ENCODE measurements at regions not wholly inside any gene's neighbourhood (a gene's known extent, or its start where the extent isn't known, plus 50 kb on each side); places are given as distances from the start of the nearest gene placed in this dataset.

DNA sequence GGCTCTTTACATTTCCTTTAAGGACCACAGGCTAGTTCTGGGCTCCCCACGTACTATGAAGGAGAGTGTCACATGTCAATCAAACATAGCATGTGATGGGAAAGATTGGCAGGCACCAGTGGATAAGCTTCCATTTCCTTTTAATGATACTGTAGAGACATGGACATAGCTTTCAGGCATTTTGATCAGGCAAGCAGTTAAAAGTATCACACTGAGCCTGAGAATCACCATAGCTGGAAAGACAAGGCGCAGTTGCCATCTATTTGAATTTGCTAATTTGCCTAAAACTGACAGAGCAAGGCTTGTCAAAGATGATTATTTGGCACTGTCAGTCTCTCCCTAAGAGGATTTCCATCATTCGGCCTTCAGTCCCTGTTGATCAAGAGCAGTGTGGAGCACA, 263.4 kb upstream of the TAC1 start:
- H3K79me2 ChIP-seq (replicated peaks; ENCODE audit: insufficient read depth): no peaks in the 10 kb centered on the region
- Mint-ChIP-seq H3K27ac (no peak overlapping the region), H3K27me3 (ENCODE audit: insufficient read depth, low read depth, poor library complexity) (peaks cover 2% of the 10 kb centered on the region), H3K4me1 (peaks cover 33% of the 10 kb centered on the region), H3K36me3 (ENCODE audit: low read depth) (no peaks in the 10 kb centered on the region), H3K4me3 (no peak overlapping the region), H3K9me3 (no peaks in the 10 kb centered on the region)
- no peak overlapping the region for H2AFZ ChIP-seq
- peaks cover 5% of the 10 kb centered on the region; the same call in 1 of the 2 replicates for H3K9me2 ChIP-seq (ENCODE audit: insufficient read depth)
- no peaks in the 10 kb centered on the region for H3K36me3 ChIP-seq (ENCODE audit: insufficient read depth)
- no peak overlapping the region for H3K4me3 ChIP-seq
- H3K4me1 ChIP-seq (ENCODE audit: insufficient read depth): peaks cover 8% of the 10 kb centered on the region
- DNase-seq (ENCODE audit: low spot score): no peak
- H3F3A ChIP-seq (replicated peaks; ENCODE audit: low read depth): no peaks in the 10 kb centered on the region
- H3K27me3 ChIP-seq (ENCODE audit: insufficient read depth): no peaks in the 10 kb centered on the region
- H3K4me2 ChIP-seq: no peak overlapping the region
- H4K20me1 ChIP-seq (replicated peaks; ENCODE audit: insufficient read depth): no peaks in the 10 kb centered on the region
- H3K27ac ChIP-seq (ENCODE audit: low read depth): no peak overlapping the region
- no peak for ATAC-seq
- TF ChIP-seq EZH2phosphoT487 (IDR thresholded peaks at IDR 0.05; ENCODE audit: unreplicated experiment) (no peak), JUNB (IDR thresholded peaks at IDR 0.05; ENCODE audit: unreplicated experiment) (no peak)

DNA sequence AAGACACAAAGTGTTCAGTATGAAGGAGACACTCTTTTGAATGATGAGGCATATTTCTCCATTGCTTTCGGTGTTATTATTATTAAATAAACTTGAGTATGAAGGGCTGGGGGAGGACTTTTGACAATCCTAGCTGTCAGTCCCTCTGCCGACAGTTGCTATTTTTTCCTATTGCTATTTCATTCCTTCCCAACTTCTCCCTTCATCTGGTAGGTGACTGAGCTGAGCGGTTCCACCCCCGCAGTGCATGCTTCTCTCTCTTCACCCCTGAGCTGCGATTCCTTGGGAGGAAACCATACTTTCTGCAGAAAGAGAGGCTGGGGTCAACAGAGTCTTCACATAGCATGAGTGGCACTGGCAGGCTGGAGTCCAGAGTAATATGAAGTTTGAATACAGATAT, 261.2 kb upstream of the TAC1 start:
- Mint-ChIP-seq H3K4me1 (peaks cover 25% of the 10 kb centered on the region), H3K36me3 (ENCODE audit: low read depth) (no peaks in the 10 kb centered on the region), H3K27ac (no peak overlapping the region), H3K9me3 (no peaks in the 10 kb centered on the region), H3K4me3 (no peak overlapping the region), H3K27me3 (ENCODE audit: insufficient read depth, low read depth, poor library complexity) (peaks cover 2% of the 10 kb centered on the region)
- Histone ChIP-seq H3F3A (replicated peaks; ENCODE audit: low read depth) (no peaks in the 10 kb centered on the region), H2AFZ (no peak overlapping the region), H3K27me3 (ENCODE audit: insufficient read depth) (no peaks in the 10 kb centered on the region), H3K36me3 (ENCODE audit: insufficient read depth) (no peaks in the 10 kb centered on the region), H3K79me2 (replicated peaks; ENCODE audit: insufficient read depth) (no peaks in the 10 kb centered on the region), H3K4me3 (no peak overlapping the region), H3K4me1 (ENCODE audit: insufficient read depth) (peaks cover 8% of the 10 kb centered on the region), H3K9me2 (ENCODE audit: insufficient read depth) (peaks cover 5% of the 10 kb centered on the region; the same call in 1 of the 2 replicates), H3K4me2 (no peak overlapping the region), H4K20me1 (replicated peaks; ENCODE audit: insufficient read depth) (no peaks in the 10 kb centered on the region), H3K27ac (ENCODE audit: low read depth) (no peak overlapping the region)
- no peak for ATAC-seq
- no peak for DNase-seq (ENCODE audit: low spot score)
- TF ChIP-seq, protein P1, sequence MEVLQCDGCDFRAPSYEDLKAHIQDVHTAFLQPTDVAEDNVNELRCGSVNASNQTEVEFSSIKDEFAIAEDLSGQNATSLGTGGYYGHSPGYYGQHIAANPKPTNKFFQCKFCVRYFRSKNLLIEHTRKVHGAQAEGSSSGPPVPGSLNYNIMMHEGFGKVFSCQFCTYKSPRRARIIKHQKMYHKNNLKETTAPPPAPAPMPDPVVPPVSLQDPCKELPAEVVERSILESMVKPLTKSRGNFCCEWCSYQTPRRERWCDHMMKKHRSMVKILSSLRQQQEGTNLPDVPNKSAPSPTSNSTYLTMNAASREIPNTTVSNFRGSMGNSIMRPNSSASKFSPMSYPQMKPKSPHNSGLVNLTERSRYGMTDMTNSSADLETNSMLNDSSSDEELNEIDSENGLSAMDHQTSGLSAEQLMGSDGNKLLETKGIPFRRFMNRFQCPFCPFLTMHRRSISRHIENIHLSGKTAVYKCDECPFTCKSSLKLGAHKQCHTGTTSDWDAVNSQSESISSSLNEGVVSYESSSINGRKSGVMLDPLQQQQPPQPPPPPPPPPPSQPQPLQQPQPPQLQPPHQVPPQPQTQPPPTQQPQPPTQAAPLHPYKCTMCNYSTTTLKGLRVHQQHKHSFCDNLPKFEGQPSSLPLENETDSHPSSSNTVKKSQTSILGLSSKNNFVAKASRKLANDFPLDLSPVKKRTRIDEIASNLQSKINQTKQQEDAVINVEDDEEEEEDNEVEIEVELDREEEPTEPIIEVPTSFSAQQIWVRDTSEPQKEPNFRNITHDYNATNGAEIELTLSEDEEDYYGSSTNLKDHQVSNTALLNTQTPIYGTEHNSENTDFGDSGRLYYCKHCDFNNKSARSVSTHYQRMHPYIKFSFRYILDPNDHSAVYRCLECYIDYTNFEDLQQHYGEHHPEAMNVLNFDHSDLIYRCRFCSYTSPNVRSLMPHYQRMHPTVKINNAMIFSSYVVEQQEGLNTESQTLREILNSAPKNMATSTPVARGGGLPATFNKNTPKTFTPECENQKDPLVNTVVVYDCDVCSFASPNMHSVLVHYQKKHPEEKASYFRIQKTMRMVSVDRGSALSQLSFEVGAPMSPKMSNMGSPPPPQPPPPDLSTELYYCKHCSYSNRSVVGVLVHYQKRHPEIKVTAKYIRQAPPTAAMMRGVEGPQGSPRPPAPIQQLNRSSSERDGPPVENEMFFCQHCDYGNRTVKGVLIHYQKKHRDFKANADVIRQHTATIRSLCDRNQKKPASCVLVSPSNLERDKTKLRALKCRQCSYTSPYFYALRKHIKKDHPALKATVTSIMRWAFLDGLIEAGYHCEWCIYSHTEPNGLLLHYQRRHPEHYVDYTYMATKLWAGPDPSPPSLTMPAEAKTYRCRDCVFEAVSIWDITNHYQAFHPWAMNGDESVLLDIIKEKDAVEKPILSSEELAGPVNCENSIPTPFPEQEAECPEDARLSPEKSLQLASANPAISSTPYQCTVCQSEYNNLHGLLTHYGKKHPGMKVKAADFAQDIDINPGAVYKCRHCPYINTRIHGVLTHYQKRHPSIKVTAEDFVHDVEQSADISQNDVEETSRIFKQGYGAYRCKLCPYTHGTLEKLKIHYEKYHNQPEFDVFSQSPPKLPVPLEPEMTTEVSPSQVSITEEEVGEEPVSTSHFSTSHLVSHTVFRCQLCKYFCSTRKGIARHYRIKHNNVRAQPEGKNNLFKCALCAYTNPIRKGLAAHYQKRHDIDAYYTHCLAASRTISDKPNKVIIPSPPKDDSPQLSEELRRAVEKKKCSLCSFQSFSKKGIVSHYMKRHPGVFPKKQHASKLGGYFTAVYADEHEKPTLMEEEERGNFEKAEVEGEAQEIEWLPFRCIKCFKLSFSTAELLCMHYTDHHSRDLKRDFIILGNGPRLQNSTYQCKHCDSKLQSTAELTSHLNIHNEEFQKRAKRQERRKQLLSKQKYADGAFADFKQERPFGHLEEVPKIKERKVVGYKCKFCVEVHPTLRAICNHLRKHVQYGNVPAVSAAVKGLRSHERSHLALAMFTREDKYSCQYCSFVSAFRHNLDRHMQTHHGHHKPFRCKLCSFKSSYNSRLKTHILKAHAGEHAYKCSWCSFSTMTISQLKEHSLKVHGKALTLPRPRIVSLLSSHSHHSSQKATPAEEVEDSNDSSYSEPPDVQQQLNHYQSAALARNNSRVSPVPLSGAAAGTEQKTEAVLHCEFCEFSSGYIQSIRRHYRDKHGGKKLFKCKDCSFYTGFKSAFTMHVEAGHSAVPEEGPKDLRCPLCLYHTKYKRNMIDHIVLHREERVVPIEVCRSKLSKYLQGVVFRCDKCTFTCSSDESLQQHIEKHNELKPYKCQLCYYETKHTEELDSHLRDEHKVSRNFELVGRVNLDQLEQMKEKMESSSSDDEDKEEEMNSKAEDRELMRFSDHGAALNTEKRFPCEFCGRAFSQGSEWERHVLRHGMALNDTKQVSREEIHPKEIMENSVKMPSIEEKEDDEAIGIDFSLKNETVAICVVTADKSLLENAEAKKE (CRISPR knock-in tag; IDR thresholded peaks at IDR 0.05): no peak
- TF ChIP-seq, protein P2, sequence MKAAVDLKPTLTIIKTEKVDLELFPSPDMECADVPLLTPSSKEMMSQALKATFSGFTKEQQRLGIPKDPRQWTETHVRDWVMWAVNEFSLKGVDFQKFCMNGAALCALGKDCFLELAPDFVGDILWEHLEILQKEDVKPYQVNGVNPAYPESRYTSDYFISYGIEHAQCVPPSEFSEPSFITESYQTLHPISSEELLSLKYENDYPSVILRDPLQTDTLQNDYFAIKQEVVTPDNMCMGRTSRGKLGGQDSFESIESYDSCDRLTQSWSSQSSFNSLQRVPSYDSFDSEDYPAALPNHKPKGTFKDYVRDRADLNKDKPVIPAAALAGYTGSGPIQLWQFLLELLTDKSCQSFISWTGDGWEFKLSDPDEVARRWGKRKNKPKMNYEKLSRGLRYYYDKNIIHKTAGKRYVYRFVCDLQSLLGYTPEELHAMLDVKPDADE (IDR thresholded peaks at IDR 0.05): no peak
- TF ChIP-seq JUNB (IDR thresholded peaks at IDR 0.05; ENCODE audit: unreplicated experiment) (no peak), STAT1 (IDR thresholded peaks at IDR 0.05; ENCODE audit: unreplicated experiment) (no peak), ZNF114 (CRISPR knock-in tag; IDR thresholded peaks at IDR 0.05) (no peak), NANOG (IDR thresholded peaks at IDR 0.05; ENCODE audit: borderline replicate concordance) (no peak), CREB1 (CRISPR knock-in tag; IDR thresholded peaks at IDR 0.05; ENCODE audit: low read depth) (no peak)
- TF ChIP-seq, protein P3, sequence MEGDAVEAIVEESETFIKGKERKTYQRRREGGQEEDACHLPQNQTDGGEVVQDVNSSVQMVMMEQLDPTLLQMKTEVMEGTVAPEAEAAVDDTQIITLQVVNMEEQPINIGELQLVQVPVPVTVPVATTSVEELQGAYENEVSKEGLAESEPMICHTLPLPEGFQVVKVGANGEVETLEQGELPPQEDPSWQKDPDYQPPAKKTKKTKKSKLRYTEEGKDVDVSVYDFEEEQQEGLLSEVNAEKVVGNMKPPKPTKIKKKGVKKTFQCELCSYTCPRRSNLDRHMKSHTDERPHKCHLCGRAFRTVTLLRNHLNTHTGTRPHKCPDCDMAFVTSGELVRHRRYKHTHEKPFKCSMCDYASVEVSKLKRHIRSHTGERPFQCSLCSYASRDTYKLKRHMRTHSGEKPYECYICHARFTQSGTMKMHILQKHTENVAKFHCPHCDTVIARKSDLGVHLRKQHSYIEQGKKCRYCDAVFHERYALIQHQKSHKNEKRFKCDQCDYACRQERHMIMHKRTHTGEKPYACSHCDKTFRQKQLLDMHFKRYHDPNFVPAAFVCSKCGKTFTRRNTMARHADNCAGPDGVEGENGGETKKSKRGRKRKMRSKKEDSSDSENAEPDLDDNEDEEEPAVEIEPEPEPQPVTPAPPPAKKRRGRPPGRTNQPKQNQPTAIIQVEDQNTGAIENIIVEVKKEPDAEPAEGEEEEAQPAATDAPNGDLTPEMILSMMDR (conservative IDR thresholded peaks at IDR 0.05; ENCODE audit: low read depth in 2 of 2): no peak
- TF ChIP-seq, protein P4, sequence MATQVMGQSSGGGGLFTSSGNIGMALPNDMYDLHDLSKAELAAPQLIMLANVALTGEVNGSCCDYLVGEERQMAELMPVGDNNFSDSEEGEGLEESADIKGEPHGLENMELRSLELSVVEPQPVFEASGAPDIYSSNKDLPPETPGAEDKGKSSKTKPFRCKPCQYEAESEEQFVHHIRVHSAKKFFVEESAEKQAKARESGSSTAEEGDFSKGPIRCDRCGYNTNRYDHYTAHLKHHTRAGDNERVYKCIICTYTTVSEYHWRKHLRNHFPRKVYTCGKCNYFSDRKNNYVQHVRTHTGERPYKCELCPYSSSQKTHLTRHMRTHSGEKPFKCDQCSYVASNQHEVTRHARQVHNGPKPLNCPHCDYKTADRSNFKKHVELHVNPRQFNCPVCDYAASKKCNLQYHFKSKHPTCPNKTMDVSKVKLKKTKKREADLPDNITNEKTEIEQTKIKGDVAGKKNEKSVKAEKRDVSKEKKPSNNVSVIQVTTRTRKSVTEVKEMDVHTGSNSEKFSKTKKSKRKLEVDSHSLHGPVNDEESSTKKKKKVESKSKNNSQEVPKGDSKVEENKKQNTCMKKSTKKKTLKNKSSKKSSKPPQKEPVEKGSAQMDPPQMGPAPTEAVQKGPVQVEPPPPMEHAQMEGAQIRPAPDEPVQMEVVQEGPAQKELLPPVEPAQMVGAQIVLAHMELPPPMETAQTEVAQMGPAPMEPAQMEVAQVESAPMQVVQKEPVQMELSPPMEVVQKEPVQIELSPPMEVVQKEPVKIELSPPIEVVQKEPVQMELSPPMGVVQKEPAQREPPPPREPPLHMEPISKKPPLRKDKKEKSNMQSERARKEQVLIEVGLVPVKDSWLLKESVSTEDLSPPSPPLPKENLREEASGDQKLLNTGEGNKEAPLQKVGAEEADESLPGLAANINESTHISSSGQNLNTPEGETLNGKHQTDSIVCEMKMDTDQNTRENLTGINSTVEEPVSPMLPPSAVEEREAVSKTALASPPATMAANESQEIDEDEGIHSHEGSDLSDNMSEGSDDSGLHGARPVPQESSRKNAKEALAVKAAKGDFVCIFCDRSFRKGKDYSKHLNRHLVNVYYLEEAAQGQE (IDR thresholded peaks at IDR 0.05; ENCODE audit: unreplicated experiment): no peak

Measured in GM23338 (cell line).